ENCODE measurements at regions not wholly inside any gene's neighbourhood (a gene's known extent, or its start where the extent isn't known, plus 50 kb on each side); places are given as distances from the start of the nearest gene placed in this dataset.

- no peak for TF ChIP-seq CTCF (conservative IDR thresholded peaks at IDR 0.05)
- no TSS peak for BruUV-seq (replicated peaks)
Measured at GRCh38 chr13:107563099-107563925, 652.0 kb downstream of the LIG4 start.

GRCh38 chr13:107562203-107562602 is 653.1 kb downstream of the LIG4 start:
- ChIA-PET POLR2A (ENCODE audit: unreplicated experiment) (no interaction called here), CTCF (no interaction called here)
- H3K4me2 ChIP-seq, result no peak overlapping the region
- TF ChIP-seq CTCF (conservative IDR thresholded peaks at IDR 0.05), result no peak
- no peak for TF ChIP-seq EZH2 (IDR thresholded peaks at IDR 0.05; ENCODE audit: low read depth)
- H3K27ac ChIP-seq, result no peak overlapping the region
- no peaks in the 10 kb centered on the region for H3K4me1 ChIP-seq (replicated peaks; ENCODE audit: insufficient read depth)
- H2AFZ ChIP-seq, result no peak overlapping the region
- no peaks in the 10 kb centered on the region for H3K9me3 ChIP-seq (ENCODE audit: insufficient read depth, low read depth)
- H3K36me3 ChIP-seq (ENCODE audit: low read depth), result no peaks in the 10 kb centered on the region
- H3K79me2 ChIP-seq (ENCODE audit: low read depth), result no peaks in the 10 kb centered on the region
- H3K27me3 ChIP-seq (ENCODE audit: insufficient read depth, low read depth), result no peaks in the 10 kb centered on the region
- no TSS peak for BruUV-seq (replicated peaks)
- H3K9me2 ChIP-seq (ENCODE audit: insufficient read depth), result no peaks in the 10 kb centered on the region
- no peaks in the 10 kb centered on the region for H3F3A ChIP-seq (ENCODE audit: insufficient read depth, low read depth)
- no peak overlapping the region for H3K4me3 ChIP-seq
- intact Hi-C loops (cut with micrococcal nuclease; ENCODE audit: unreplicated experiment), result no loop called here
- H4K20me1 ChIP-seq (ENCODE audit: insufficient read depth), result no peaks in the 10 kb centered on the region
- DNase-seq, result no peak

More at GRCh38 chr13:107563099-107563925, 652.0 kb downstream of the LIG4 start:
- H3K79me2 ChIP-seq (ENCODE audit: low read depth), result no peaks in the 10 kb centered on the region
- no peaks in the 10 kb centered on the region for H3K9me3 ChIP-seq (ENCODE audit: insufficient read depth, low read depth)
- no peak overlapping the region for H2AFZ ChIP-seq
- H3K27me3 ChIP-seq (ENCODE audit: insufficient read depth, low read depth), result no peaks in the 10 kb centered on the region
- no peaks in the 10 kb centered on the region for H3K9me2 ChIP-seq (ENCODE audit: insufficient read depth)
- no peaks in the 10 kb centered on the region for H3F3A ChIP-seq (ENCODE audit: insufficient read depth, low read depth)
- H3K27ac ChIP-seq, result no peak overlapping the region
- H4K20me1 ChIP-seq (ENCODE audit: insufficient read depth), result no peaks in the 10 kb centered on the region
- H3K36me3 ChIP-seq (ENCODE audit: low read depth), result no peaks in the 10 kb centered on the region
- H3K4me1 ChIP-seq (replicated peaks; ENCODE audit: insufficient read depth), result no peaks in the 10 kb centered on the region
- intact Hi-C loops (cut with micrococcal nuclease; ENCODE audit: unreplicated experiment), result no loop called here
- H3K4me3 ChIP-seq, result no peak overlapping the region
- no peak overlapping the region for H3K4me2 ChIP-seq
- ChIA-PET POLR2A (ENCODE audit: unreplicated experiment) (no interaction called here), CTCF (no interaction called here)
- DNase-seq, result no peak

GRCh38 chr13:107554460-107554859 is 660.9 kb downstream of the LIG4 start:
- no TSS peak for BruUV-seq (replicated peaks)
- intact Hi-C loops (cut with micrococcal nuclease; ENCODE audit: unreplicated experiment), result no loop called here
- Histone ChIP-seq H3K4me1 (replicated peaks; ENCODE audit: insufficient read depth) (peaks cover 6% of the 10 kb centered on the region; the same call in 1 of the 2 replicates), H4K20me1 (ENCODE audit: insufficient read depth) (no peaks in the 10 kb centered on the region; the same call in 1 of the 2 replicates), H3K9me3 (ENCODE audit: insufficient read depth, low read depth) (no peaks in the 10 kb centered on the region), H3K4me2 (no peak overlapping the region), H3K79me2 (ENCODE audit: low read depth) (no peaks in the 10 kb centered on the region), H3F3A (ENCODE audit: insufficient read depth, low read depth) (no peaks in the 10 kb centered on the region), H3K27me3 (ENCODE audit: insufficient read depth, low read depth) (no peaks in the 10 kb centered on the region), H2AFZ (no peak overlapping the region), H3K9me2 (ENCODE audit: insufficient read depth) (no peaks in the 10 kb centered on the region), H3K4me3 (no peak overlapping the region), H3K27ac (no peak overlapping the region), H3K36me3 (ENCODE audit: low read depth) (no peaks in the 10 kb centered on the region)
- ChIA-PET CTCF (no interaction called here), POLR2A (ENCODE audit: unreplicated experiment) (no interaction called here)
- TF ChIP-seq CTCF (conservative IDR thresholded peaks at IDR 0.05), result no peak
- TF ChIP-seq EZH2 (IDR thresholded peaks at IDR 0.05; ENCODE audit: low read depth), result no peak
- no peak for DNase-seq
